Stimulated activated CD4-positive, alpha-beta T cell treated with anti-CD3 and anti-CD28 coated beads, Interleukin-2, amount 100 ng/mL, for 24 hours (primary cell): ENCODE measurements at regions not wholly inside any gene's neighbourhood (a gene's known extent, or its start where the extent isn't known, plus 50 kb on each side); places are given as distances from the start of the nearest gene placed in this dataset.

Experiments used
- DNase-seq, 2 donors: peaks; one replicate each; pipeline ENCODE4 v3.0.0-alpha.2; 2020

DNA sequence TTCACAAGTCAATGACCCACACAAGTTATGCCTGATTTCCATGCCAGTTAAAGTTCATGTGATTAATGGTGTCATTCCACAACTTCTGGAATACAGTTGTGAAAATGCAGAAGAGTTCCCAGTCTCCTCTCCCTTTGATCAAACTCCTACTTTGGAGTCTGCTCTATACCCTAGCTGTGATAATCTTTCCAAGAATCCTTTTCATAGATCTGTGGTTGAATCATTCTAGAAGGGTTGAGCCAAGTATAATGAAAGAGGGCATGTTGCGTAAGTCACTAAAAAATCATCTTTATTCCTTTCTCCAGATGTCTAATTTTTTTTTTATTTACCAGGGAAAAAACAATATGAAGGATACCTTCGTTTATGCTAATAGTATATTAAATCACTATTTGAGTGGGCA is 89.7 kb upstream of the CARD18 start:
- no peak for DNase-seq

- DNase-seq, result no peak
Observed at GRCh38 chr11:105227363-105227762, 87.8 kb upstream of the CARD18 start.

DNA sequence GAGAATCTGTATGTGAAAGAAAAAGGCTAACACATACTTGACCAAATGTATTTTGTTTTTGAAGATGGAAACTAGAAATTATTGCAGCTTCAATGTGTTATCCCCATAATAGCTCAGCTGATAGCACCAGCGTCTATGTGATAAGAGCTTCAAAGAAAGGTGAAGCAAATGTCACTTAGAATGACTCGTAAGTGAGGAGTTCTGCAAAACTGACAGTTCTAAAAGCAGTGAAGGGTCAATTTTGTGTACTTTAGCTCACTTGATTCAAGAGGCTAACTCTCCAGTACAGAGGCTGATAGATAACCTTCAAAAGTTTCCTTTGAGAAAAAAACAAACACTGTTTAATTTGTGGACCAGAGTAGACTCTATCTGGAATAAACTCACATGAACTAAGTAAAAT is 87.2 kb upstream of the CARD18 start:
- no peak for DNase-seq

- DNase-seq, result no peak
Observed at GRCh38 chr11:105226091-105226490, 86.5 kb upstream of the CARD18 start.

- no peak for DNase-seq
Observed at GRCh38 chr11:105224482-105225253, 85.1 kb upstream of the CARD18 start.

- DNase-seq, result no peak
Observed at GRCh38 chr11:105220121-105220520, 80.6 kb upstream of the CARD18 start.

GRCh38 chr11:105219670-105220069 is 80.1 kb upstream of the CARD18 start:
- DNase-seq, result no peak

GRCh38 chr11:105219269-105219668 is 79.7 kb upstream of the CARD18 start:
- DNase-seq, result no peak

DNA sequence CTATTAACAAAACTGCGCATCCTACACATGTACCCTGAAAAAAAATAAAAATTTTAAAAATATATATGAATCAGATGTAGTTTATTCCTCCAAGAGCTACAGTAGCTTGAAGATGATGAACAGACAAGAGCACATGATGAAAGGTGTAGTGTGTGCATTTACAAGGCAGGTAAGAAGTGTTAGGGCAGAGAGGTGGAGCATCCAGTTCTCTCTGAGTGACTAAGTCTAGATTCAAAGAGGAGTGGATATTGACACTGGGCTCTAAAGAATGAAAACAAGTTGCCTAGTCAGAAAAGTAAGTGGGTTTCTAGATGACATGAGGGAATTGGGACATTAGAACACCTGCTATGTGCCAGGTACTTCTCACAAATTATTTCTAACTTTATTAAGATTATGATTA is 76.0 kb upstream of the CARD18 start:
- DNase-seq, result no peak

GRCh38 chr11:105211806-105212554 is 72.4 kb upstream of the CARD18 start:
- no peak for DNase-seq

DNA sequence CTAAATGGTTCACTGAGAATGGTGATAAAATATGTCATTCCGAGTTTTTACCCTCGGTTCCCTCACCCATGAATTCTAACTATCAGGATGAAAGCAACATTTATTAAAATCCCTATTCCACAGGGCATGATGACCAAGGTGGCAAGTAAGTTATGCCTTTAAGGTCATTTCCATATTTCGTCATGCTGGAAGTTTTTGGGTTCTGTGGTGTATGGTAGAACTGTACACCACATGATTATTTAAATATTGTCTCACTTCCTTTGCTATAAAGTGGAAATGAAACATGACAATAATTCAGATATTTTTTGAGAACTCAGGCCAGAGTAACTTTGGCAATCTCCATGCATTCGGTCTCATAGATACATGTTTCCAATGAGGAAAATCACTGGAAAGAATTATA is 68.5 kb upstream of the CARD18 start:
- no peak for DNase-seq

DNA sequence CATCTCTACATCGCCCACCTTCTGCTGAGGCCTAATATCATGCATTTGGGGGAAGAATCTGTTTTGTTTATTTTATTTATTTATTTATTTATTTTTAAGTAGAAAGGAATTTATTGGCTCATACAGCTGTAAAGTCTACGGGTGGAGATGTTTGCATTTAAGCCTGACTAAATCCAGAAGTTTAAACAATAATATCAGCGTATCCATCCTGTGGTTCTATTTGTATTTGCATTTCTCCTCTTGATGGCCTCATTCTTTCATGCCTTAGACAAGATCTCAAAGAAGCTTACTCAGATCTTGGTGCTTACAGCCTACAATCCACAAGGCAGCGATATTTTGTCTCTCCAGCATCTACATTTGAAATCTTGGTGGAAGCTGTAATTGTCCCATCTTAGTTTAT is 67.1 kb upstream of the CARD18 start:
- DNase-seq, result no peak

GRCh38 chr11:105204636-105205035 is 65.1 kb upstream of the CARD18 start:
- no peak for DNase-seq

DNA sequence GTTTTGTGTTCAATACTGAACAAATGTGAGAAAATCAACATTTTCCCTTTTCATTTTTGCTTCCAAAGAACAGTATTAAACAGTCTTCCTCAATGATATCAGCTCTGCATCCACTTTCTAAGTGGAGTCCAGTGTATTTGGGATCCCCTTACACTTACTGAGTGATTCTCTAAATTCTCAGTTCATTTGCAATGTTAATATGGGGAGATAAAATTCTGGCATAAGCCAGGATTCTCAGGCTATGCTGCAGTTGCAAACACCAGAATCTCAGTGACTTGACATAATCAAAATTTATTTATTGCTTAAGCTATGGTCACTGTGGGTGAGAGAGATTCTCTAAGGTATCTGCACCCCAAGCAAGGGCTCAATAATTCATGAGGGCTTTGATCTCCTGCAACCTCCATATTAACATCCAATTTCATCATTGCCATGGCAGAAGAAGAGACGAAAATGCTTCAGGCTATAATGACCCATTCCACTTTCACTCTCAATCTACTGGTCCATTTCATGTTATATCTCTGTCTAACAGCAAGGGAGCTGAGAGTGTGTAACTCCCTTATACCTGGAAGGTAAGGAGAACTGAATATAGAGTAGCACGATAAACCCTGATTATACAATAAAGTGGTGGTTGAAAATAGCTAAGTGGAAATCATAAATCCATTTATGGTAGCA is 64.1 kb upstream of the CARD18 start:
- DNase-seq, result no peak

- no peak for DNase-seq
Observed at GRCh38 chr11:105202844-105203548, 63.4 kb upstream of the CARD18 start.

DNA sequence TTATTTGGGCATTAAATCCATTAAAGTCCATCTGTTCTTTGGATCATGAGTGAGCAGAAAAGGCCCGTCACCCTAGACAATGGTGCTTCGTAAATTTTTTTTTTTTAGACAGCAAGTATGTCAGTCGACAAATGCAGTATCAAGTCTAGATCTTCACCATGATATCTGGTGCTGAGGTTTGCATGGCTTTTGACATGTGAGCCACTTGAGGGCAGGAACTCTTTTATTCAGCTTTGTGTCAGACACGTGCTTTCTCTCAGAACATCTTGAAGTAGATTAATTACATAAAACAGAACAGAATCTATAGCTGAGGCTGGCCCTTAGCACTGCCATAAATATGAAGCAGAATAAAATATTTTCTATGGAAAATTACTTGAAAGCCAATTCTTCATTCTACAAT is 62.9 kb upstream of the CARD18 start:
- no peak for DNase-seq

DNA sequence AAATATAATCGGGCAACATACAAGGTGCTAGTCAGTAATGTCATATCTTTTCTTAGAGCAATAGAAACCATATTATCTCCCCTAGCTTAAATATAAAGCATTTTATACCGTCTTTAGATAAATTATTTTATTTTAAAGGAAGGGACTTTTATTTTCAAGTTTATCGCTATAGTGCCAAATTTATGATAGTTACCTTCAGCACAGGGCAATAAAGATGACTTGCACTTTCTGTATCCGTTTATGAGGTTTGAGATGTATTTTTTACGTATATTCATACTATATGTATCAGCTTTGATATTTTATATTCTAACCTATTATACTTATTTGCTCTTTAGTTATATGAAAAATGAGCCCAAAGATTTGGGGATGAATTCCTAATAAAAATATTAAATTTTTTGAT is 61.6 kb upstream of the CARD18 start:
- DNase-seq, result no peak

DNA sequence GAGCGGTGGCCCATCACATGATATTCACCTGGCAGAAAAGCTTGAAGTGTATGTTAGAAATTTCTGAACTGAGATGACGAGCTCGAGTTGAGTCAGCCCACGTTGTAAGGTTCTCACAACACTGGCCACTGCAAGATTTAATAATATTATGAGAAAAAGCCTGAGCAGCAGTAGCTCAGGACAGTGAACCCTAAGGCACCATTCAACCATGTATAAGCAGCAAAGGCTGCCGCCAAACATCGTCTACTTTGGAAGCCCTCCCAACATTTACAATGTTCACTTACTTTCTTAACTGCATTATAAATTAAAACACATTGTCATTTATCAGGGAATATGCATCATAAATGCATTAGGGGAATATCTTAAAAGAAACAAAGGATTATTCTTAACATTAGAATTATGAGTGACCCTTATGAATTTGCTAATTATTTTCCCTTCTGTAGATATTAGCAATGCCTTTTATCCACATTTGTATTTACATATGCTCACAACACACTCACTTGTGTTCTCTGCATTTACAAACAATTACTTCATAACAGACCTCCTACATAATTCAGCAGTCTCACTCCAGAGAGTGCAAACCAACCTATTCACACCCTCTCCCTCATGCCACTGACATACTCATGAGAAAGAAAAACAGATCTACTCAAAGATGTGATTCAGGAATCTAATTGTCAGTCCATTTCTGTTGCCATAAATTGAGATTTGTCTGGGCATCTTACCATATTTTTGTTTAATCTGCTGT is 57.7 kb upstream of the CARD18 start:
- DNase-seq, result no peak

DNA sequence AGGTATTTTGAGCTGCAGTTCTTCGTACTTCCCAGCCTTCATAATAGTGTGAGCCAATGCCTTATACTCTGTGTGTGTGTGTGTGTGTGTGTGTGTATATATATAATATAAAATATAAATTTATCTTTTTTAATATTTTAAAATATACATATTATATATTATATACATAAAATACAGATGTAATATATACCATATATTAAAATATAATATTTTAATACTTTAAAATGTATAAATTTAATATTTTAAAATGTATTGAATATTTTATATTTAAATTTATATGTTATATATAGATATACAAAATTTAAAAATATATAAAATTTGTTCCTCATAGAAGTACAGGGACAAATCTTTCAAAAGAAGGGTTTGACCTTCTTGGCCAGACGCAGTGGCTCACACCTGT is 53.7 kb upstream of the CARD18 start:
- DNase-seq, result no peak

- DNase-seq, result no peak
Observed at GRCh38 chr11:105192115-105192514, 52.5 kb upstream of the CARD18 start.

DNA sequence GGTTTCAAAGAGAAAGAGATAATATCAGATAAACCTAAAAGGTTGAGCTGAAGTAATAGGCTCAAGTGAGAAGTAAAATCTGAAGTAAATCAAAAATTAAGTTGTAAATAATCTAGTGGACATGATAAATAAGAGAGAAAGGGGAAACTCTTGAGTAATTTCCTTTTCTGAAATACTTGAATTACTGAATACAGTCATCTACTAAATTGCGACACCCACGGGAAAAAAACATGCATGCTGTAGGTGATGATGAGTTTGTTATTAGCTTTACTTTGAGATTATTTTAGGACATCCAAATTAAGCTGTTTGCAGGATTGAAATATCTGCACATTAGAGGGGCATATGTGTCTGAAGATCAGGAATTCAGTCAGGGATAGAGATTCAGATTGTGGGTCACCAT is 50.0 kb upstream of the CARD18 start:
- DNase-seq, result no peak
